Small intestine (tissue), 7 donors: ENCODE measurements at regions not wholly inside any gene's neighbourhood (a gene's known extent, or its start where the extent isn't known, plus 50 kb on each side); places are given as distances from the start of the nearest gene placed in this dataset.
"Not testable (repeated sequence)": the region's sequence is repeated elsewhere in the genome, so short reads cannot be mapped to it uniquely, and the experiment has no call there.

Experiments used
- DNase-seq, 2 donors: peaks; one replicate each; pipeline versions ENCODE4 v3.0.0 to v3.0.0-alpha.2; 2013
- FAIRE-seq: peaks from 2 replicates; lab custom pipeline; 2012; peaks lifted over from hg19 to GRCh38; lab: Jason Lieb, UNC
- H3K27ac ChIP-seq, 3 donors: one replicate each; pipeline ENCODE4 v1.5.1; 2013; ENCODE audit warnings: low read length in 2 of 3, mild to moderate bottlenecking in 2 of 3, control low read depth in 1 of 3, inconsistent platforms in 1 of 3, low read depth in 1 of 3, moderate library complexity in 1 of 3
- H3K27me3 ChIP-seq, 3 donors: one replicate each; pipeline ENCODE4 v1.6.1; 2013; ENCODE audit warnings: low read length in 3 of 3, inconsistent platforms in 1 of 3; ENCODE audit not compliant: control insufficient read depth in 3 of 3, insufficient read depth in 3 of 3
- H3K36me3 ChIP-seq, 3 donors: one replicate each; pipeline ENCODE4 v1.6.1; 2013; ENCODE audit warnings: low read length in 3 of 3, inconsistent platforms in 1 of 3, low read depth in 1 of 3, mild to moderate bottlenecking in 1 of 3, moderate library complexity in 1 of 3; ENCODE audit not compliant: control insufficient read depth in 3 of 3, insufficient read depth in 2 of 3
- H3K4me1 ChIP-seq, 3 donors: one replicate each; pipeline ENCODE4 v1.6.1; 2013; ENCODE audit warnings: low read length in 2 of 3, inconsistent platforms in 1 of 3, low read depth in 1 of 3, mild to moderate bottlenecking in 1 of 3, moderate library complexity in 1 of 3; ENCODE audit not compliant: control insufficient read depth in 3 of 3, insufficient read depth in 2 of 3
- H3K4me3 ChIP-seq, 3 donors: one replicate each; pipeline ENCODE4 v1.5.1; 2013; ENCODE audit warnings: low read length in 3 of 3, control low read depth in 1 of 3, inconsistent platforms in 1 of 3, low read depth in 1 of 3, mild to moderate bottlenecking in 1 of 3, moderate library complexity in 1 of 3
- H3K9me3 ChIP-seq, 2 donors: one replicate each; pipeline ENCODE4 v1.6.1; 2013; ENCODE audit warnings: low read depth in 1 of 2, low read length in 1 of 2; ENCODE audit not compliant: control insufficient read depth in 2 of 2, insufficient read depth in 1 of 2
- WGBS, 3 donors: extraction: QIAGEN DNeasy Blood & Tissue Kit; methylation state at CpG; one replicate each; pipeline ENCODE4 v1.1.7; 2013; 5-methylcytosine and 5-hydroxymethylcytosine counted together
- donor health status: healthy with polysubstance abuse.
- donor health status: control.
- donor health status: control.
- donor health status: Bipolar disorder and iron deficiency.
- donor health status: healthy.

- H3K27ac ChIP-seq, result no peak overlapping the region
- H3K27me3 ChIP-seq, result no peaks in the 10 kb centered on the region
- H3K4me1 ChIP-seq, result no peaks in the 10 kb centered on the region
- no peaks in the 10 kb centered on the region for H3K9me3 ChIP-seq
- no peaks in the 10 kb centered on the region for H3K36me3 ChIP-seq
- no peak for FAIRE-seq
- H3K4me3 ChIP-seq, result no peak overlapping the region
- no peak for DNase-seq
- 78 to 97% (median 90%) methylated on average over 1 of the region's 1 CpG for WGBS, 3 donors
Measured at GRCh38 chr1:98296681-98297080, 364.8 kb upstream of the SNX7 start.

GRCh38 chr1:98294127-98294526 is 367.4 kb upstream of the SNX7 start:
- Histone ChIP-seq H3K36me3 (no peaks in the 10 kb centered on the region), H3K27me3 (no peaks in the 10 kb centered on the region), H3K27ac (no peak overlapping the region), H3K4me1 (no peaks in the 10 kb centered on the region), H3K9me3 (no peaks in the 10 kb centered on the region), H3K4me3 (no peak overlapping the region)
- no peak for FAIRE-seq
- WGBS, 3 donors, result 65 to 92% (median 89%) methylated on average over 2 of the region's 2 CpGs
- DNase-seq, result no peak

GRCh38 chr1:98292994-98293393 is 368.5 kb upstream of the SNX7 start:
- Histone ChIP-seq H3K36me3 (no peaks in the 10 kb centered on the region), H3K9me3 (no peaks in the 10 kb centered on the region), H3K27me3 (no peaks in the 10 kb centered on the region), H3K4me1 (no peaks in the 10 kb centered on the region), H3K27ac (no peak overlapping the region), H3K4me3 (no peak overlapping the region)
- FAIRE-seq (no peak), DNase-seq (no peak)

GRCh38 chr1:98289311-98289710 is 368.5 kb upstream of the DPYD start:
- Histone ChIP-seq H3K27ac (no peak overlapping the region), H3K9me3 (no peaks in the 10 kb centered on the region)
- 72 to 95% (median 92%) methylated on average over 1 of the region's 1 CpG for WGBS, 3 donors

GRCh38 chr1:98288494-98288893 is 367.7 kb upstream of the DPYD start:
- H3K27me3 ChIP-seq, result no peaks in the 10 kb centered on the region
- WGBS, 3 donors, result 87 to 93% (median 91%) methylated on average over 2 of the region's 2 CpGs
- FAIRE-seq (no peak), DNase-seq (no peak)
- H3K36me3 ChIP-seq, result no peaks in the 10 kb centered on the region
- H3K4me1 ChIP-seq, result no peaks in the 10 kb centered on the region
- H3K4me3 ChIP-seq, result no peak overlapping the region
- no peak overlapping the region for H3K27ac ChIP-seq
- H3K9me3 ChIP-seq, result no peaks in the 10 kb centered on the region

More at GRCh38 chr1:98289311-98289710, 368.5 kb upstream of the DPYD start:
- Histone ChIP-seq H3K4me1 (no peaks in the 10 kb centered on the region), H3K27me3 (no peaks in the 10 kb centered on the region), H3K36me3 (no peaks in the 10 kb centered on the region), H3K4me3 (no peak overlapping the region)
- no peak for DNase-seq
- FAIRE-seq, result peak; percentile 26

- no peaks in the 10 kb centered on the region for H3K27me3 ChIP-seq
- H3K9me3 ChIP-seq, result no peaks in the 10 kb centered on the region
- DNase-seq (no peak), FAIRE-seq (no peak)
- no peak overlapping the region for H3K27ac ChIP-seq
- 86 to 91% (median 90%) methylated on average over 2 of the region's 2 CpGs for WGBS, 3 donors
- H3K4me1 ChIP-seq, result no peaks in the 10 kb centered on the region
- no peak overlapping the region for H3K4me3 ChIP-seq
- no peaks in the 10 kb centered on the region for H3K36me3 ChIP-seq
Measured at GRCh38 chr1:98287626-98288025, 366.8 kb upstream of the DPYD start.

GRCh38 chr1:98286656-98287055 is 365.8 kb upstream of the DPYD start:
- H3K4me1 ChIP-seq, result no peaks in the 10 kb centered on the region
- DNase-seq (no peak), FAIRE-seq (no peak)
- H3K36me3 ChIP-seq, result no peaks in the 10 kb centered on the region
- no peak overlapping the region for H3K4me3 ChIP-seq
- H3K9me3 ChIP-seq, result no peaks in the 10 kb centered on the region
- 27 to 43% (median 35%) methylated on average over 1 of the region's 1 CpG for WGBS, 3 donors
- no peak overlapping the region for H3K27ac ChIP-seq
- no peaks in the 10 kb centered on the region for H3K27me3 ChIP-seq

GRCh38 chr1:98285286-98285685 is 364.5 kb upstream of the DPYD start:
- not testable (repeated sequence) for DNase-seq, H3K4me3 ChIP-seq, H3K27me3 ChIP-seq, H3K36me3 ChIP-seq, H3K27ac ChIP-seq, H3K4me1 ChIP-seq, H3K9me3 ChIP-seq, FAIRE-seq
- 48 to 64% (median 53%) methylated on average over 2 of the region's 2 CpGs for WGBS, 3 donors

GRCh38 chr1:98280049-98280448 is 359.2 kb upstream of the DPYD start:
- H3K27me3 ChIP-seq, result no peaks in the 10 kb centered on the region
- DNase-seq, result no peak
- FAIRE-seq, result no peak
- H3K27ac ChIP-seq, result no peak overlapping the region
- H3K4me3 ChIP-seq, result no peak overlapping the region
- H3K36me3 ChIP-seq, result no peaks in the 10 kb centered on the region
- WGBS, 3 donors, result 63 to 82% (median 69%) methylated on average over 4 of the region's 4 CpGs
- H3K9me3 ChIP-seq, result no peaks in the 10 kb centered on the region
- H3K4me1 ChIP-seq, result no peaks in the 10 kb centered on the region
